Breast epithelium (tissue), 4 donors: ENCODE measurements at regions not wholly inside any gene's neighbourhood (a gene's known extent, or its start where the extent isn't known, plus 50 kb on each side); places are given as distances from the start of the nearest gene placed in this dataset.

Source experiments
- DNase-seq, 2 donors: peaks; one replicate each; pipeline ENCODE4 v3.0.0-alpha.2; 2019; ENCODE audit warnings: low spot score in 2 of 2
- H3K27ac ChIP-seq, 2 donors: fragments of 200-600 bp; sonication (generic) in 1 of 2; one replicate each; pipeline ENCODE4 v1.5.1; 2016 to 2019; ENCODE audit warnings: mild to moderate bottlenecking in 1 of 2
- H3K27me3 ChIP-seq, 2 donors: fragments of 200-600 bp; sonication (generic) in 1 of 2; one replicate each; pipeline versions ENCODE4 v1.5.1 to v1.6.0; 2017 to 2019; ENCODE audit warnings: control low read depth in 1 of 2, mild to moderate bottlenecking in 1 of 2
- H3K36me3 ChIP-seq: fragments of 200-600 bp; one replicate; pipeline ENCODE4 v1.5.1; 2019
- H3K4me1 ChIP-seq, 2 donors: fragments of 200-600 bp; sonication (generic); one replicate each; pipeline ENCODE4 v1.5.1; 2016 to 2019; ENCODE audit warnings: control low read depth in 1 of 2
- H3K4me3 ChIP-seq, 3 donors: fragments of 200-600 bp; sonication (generic); 1 replicate in 2 of 3; 2 replicates in 1 of 3; pipeline ENCODE4 v1.5.1; 2016 to 2019; ENCODE audit warnings: mild to moderate bottlenecking in 3 of 3, moderate library complexity in 2 of 3
- H3K9me3 ChIP-seq, 2 donors: fragments of 200-600 bp; sonication (generic) in 1 of 2; one replicate each; pipeline ENCODE4 v1.5.1; 2016 to 2019; ENCODE audit warnings: control low read depth in 1 of 2
- CTCF ChIP-seq, 3 donors: fragments of 450-650 bp; IDR thresholded peaks; one replicate each; pipeline ENCODE4 v1.5.1; 2016 to 2017; ENCODE audit warnings: antibody characterized with exemption in 3 of 3, mild to moderate bottlenecking in 3 of 3, moderate library complexity in 3 of 3
- POLR2A ChIP-seq: fragments of 450-650 bp; IDR thresholded peaks from one replicate; pipeline ENCODE4 v1.6.1; 2016; ENCODE audit warnings: antibody characterized with exemption, mild to moderate bottlenecking, moderate library complexity
- POLR2AphosphoS5 ChIP-seq, 3 donors: sonication (generic); formaldehyde crosslinking; IDR thresholded peaks; one replicate each; pipeline ENCODE4 v1.6.1; 2017; ENCODE audit warnings: antibody characterized with exemption in 3 of 3
- intact Hi-C: fragments of 100-400 bp; cut with DNase I; formaldehyde crosslinking; loops from one replicate; pipeline ENCODE4 v1.15.1; 2023; ENCODE audit warnings: low total_unique reads

GRCh38 chr5:167311340-167311739, 980.1 kb upstream of the WWC1 start:
- Histone ChIP-seq H3K9me3 (no peaks in the 10 kb centered on the region), H3K4me3 (no peak overlapping the region), H3K4me1 (no peaks in the 10 kb centered on the region), H3K36me3 (no peaks in the 10 kb centered on the region), H3K27ac (no peak overlapping the region), H3K27me3 (peaks cover 0 to 3% of the 10 kb centered on the region in 2 donors)
- no peak for DNase-seq
- TF ChIP-seq POLR2AphosphoS5 (IDR thresholded peaks at IDR 0.05) (no peak), CTCF (IDR thresholded peaks at IDR 0.05) (no peak), POLR2A (no peak)
- intact Hi-C loops, result no loop called here

DNA sequence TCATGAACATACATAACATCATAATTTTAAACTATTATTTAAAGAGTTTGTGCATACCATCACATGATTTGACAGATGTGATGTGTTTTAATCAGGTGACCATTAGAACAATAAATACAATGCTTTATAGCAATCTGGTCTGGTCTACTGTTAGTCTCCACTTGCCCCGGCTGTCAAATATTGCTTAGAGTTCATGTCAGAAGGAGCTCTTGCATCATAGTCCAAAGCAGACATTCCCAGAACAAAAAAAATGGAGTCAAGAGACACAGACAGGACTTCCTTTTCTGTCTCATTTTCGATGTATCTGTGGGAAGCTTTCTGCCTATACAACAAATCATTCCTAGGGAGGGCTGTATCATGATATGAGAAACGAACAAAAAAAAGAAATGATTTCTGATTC, 979.2 kb upstream of the WWC1 start:
- intact Hi-C loops, result no loop called here
- no peak for DNase-seq
- TF ChIP-seq POLR2AphosphoS5 (IDR thresholded peaks at IDR 0.05) (no peak), CTCF (IDR thresholded peaks at IDR 0.05) (no peak), POLR2A (no peak)
- H3K4me3 ChIP-seq, result no peak overlapping the region
- no peaks in the 10 kb centered on the region for H3K9me3 ChIP-seq
- H3K27me3 ChIP-seq, result peaks cover 0 to 3% of the 10 kb centered on the region in 2 donors
- no peaks in the 10 kb centered on the region for H3K36me3 ChIP-seq
- no peaks in the 10 kb centered on the region for H3K4me1 ChIP-seq
- no peak overlapping the region for H3K27ac ChIP-seq

GRCh38 chr5:167315762-167316161, 975.7 kb upstream of the WWC1 start:
- intact Hi-C loops, result no loop called here
- no peak for DNase-seq
- no peak for TF ChIP-seq POLR2A
- no peak for TF ChIP-seq POLR2AphosphoS5 (IDR thresholded peaks at IDR 0.05)
- TF ChIP-seq CTCF (IDR thresholded peaks at IDR 0.05), result no peak
- Histone ChIP-seq H3K4me1 (no peaks in the 10 kb centered on the region), H3K27ac (no peak overlapping the region), H3K4me3 (no peak overlapping the region), H3K9me3 (no peaks in the 10 kb centered on the region), H3K27me3 (no peaks in the 10 kb centered on the region), H3K36me3 (no peaks in the 10 kb centered on the region)

GRCh38 chr5:167317884-167318283, 973.6 kb upstream of the WWC1 start:
- intact Hi-C loops, result no loop called here
- no peaks in the 10 kb centered on the region for H3K27me3 ChIP-seq
- H3K9me3 ChIP-seq, result no peaks in the 10 kb centered on the region
- H3K4me3 ChIP-seq, result no peak overlapping the region
- H3K4me1 ChIP-seq, result no peaks in the 10 kb centered on the region
- no peaks in the 10 kb centered on the region for H3K36me3 ChIP-seq
- no peak for DNase-seq
- H3K27ac ChIP-seq, result no peak overlapping the region
- TF ChIP-seq POLR2AphosphoS5 (IDR thresholded peaks at IDR 0.05), result no peak
- no peak for TF ChIP-seq CTCF (IDR thresholded peaks at IDR 0.05)
- TF ChIP-seq POLR2A, result no peak

DNA sequence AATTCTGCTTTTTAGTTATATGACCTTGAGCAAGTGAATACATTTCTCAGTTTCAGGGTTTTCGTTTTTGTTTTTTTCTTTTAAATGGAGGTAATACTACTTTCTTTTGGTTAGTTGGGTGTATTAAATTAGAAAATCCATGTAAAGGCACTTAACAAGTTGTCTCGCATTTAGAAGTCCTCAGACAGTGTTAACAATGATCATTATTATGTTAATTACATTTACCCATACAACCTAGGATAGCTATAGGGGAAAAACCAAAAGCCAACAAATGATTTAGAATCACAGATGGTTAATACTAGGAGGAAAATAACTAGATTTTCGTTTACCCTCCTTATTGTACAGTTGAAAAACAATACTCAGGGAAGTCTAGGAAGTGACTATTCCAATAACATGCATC, 972.2 kb upstream of the WWC1 start:
- no peaks in the 10 kb centered on the region for H3K27me3 ChIP-seq
- no peak overlapping the region for H3K4me3 ChIP-seq
- no peaks in the 10 kb centered on the region for H3K9me3 ChIP-seq
- intact Hi-C loops, result no loop called here
- no peak overlapping the region for H3K27ac ChIP-seq
- TF ChIP-seq CTCF (IDR thresholded peaks at IDR 0.05), result no peak
- no peak for TF ChIP-seq POLR2A
- TF ChIP-seq POLR2AphosphoS5 (IDR thresholded peaks at IDR 0.05), result no peak
- no peak for DNase-seq
- H3K36me3 ChIP-seq, result no peaks in the 10 kb centered on the region
- no peaks in the 10 kb centered on the region for H3K4me1 ChIP-seq
